Activated T-cell treated with anti-CD3 and anti-CD28 coated beads, Interleukin-2, amount 50 U/mL, for 1 hour (primary cell): ENCODE measurements at regions not wholly inside any gene's neighbourhood (a gene's known extent, or its start where the extent isn't known, plus 50 kb on each side); places are given as distances from the start of the nearest gene placed in this dataset.

ENCODE experiments used
- DNase-seq: peaks from one replicate; pipeline ENCODE4 v3.0.0-alpha.2; 2020

DNA sequence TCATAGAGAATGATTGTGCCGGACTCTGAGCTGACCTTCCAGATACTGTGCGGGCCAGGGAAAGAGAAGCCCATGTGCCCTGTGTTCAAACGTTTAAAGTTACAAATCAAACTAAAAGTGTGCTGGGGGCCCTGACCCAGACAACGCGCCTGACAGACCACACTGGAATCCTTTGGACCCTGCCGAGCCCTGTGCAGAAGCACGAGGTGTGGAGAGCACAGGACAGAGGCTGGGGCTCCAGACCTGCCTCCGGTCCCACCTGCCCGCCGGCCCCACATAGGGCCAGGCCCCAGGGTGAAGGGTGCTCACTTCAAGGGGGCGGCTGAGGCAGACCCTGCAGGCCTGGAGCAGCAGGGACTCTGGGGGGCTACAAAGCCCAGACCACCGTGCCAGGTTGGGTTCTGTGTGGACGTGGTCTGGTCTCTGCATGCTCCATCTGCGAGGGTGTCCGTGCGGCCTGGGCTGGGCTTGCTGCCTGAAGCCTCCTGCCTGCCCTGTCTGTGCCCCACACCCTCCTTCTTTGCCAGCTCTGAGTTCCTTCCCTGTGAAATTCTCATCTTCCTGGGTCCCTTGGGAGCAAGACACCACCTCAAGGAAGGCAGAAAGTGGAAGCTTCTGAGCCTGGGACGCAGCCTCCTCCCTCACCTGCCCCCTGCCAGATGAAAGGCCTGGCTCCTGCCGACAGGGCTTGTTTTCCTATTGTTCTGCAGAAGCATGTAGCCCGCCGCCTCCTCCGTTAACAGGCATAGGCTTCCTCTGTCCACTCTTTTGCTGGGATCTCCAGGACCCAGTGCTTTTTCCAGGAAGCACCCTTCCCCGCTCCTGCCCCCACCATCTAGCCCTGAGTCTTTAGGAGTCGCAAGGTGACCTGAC lies 186.2 kb downstream of the ERMARD start:
- no peak for DNase-seq

- DNase-seq = no peak
These were observed 185.0 kb downstream of the ERMARD start for GRCh38 chr6:169936355-169936975.

DNA sequence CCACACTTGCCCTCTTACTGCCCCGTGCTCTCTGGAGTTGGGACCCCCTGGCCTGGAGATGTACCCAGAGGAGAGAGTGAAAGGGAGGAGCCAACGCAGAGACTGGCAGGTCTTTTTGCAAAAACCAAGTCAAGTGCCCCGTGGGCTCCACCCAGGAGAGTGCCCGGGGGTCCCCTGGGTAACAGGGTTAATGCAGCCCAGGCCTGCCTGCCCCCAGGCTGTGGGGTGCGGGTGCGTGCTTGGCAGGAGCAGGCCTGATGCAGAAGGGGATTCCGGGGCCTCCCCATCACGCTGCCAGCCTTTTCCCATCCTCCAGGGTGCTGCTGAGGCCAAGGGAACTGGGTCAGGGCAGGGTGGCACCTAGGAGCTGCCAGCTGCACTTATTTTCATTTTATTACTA lies 184.4 kb downstream of the ERMARD start:
- DNase-seq = no peak

DNA sequence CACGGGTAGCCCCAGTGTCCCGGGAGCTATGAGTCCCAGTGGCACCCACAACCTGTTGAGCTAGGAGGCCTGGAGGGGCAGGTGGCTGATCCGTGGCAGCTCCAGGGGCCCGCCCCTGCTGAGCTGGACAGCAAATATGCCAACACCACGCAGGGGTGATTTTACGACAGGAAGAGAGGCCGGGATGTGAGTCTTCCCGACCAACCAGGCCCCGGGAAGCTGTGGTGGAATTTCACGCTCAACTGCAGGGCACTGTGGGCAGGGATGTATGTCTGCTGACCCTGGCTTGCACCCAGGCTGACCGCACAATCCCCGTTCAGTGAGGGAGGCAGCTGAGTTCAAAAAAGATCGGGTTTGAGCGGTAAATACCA lies 183.9 kb downstream of the ERMARD start:
- DNase-seq = no peak

GRCh38 chr6:169934699-169935347 lies 183.4 kb downstream of the ERMARD start:
- DNase-seq = no peak

- no peak for DNase-seq
These were observed 182.6 kb downstream of the ERMARD start for GRCh38 chr6:169933839-169934698.

DNA sequence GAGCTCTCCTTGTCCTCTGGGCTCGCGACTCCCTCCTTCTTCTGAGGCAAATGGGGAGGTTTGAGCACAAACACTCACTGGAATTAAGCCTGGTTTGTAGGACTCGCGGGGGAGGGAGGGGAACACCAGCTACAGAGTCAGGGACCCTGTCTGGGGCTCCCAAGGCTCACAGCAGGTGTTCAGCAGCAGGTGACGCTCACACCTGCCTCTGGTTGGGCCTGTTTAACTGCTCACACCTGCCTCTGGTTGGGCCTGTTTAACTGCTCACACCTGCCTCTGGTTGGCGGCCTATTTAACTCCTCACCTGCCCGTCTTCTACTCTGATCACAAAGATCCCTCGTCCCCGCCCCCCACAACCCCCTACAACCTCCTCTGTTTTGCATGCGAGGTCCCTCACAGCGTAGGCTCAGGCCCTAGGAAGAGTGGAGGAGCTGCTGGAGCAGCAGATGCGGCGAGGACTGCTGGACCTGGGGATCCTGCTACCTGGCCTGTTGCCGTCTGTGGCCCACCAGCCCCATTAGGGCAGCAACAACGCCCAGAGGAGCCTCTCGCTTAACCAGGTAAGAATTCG lies 181.9 kb downstream of the ERMARD start:
- no peak for DNase-seq

DNA sequence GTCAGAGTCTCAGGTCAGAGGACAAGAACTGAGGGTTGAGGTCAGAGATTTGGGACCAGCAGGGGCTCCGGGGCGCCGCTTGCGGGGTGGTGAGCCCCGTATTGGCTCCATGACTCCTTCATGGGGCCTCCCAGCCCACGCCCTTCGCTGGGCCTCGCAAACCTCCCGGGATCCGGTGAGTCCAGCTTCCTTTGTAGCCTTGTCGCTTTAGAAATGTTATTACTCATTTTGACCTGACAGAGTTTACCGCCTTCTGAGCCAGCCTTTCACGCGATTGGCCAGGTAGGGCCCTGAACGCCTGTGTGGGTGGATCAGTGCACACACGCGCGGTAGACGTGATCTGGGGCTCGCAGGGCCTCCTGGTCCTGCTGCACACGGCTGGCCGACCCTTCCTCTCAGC lies 181.1 kb downstream of the ERMARD start:
- DNase-seq = no peak

- no peak for DNase-seq
These were observed 179.8 kb downstream of the ERMARD start for GRCh38 chr6:169931261-169931660.

DNA sequence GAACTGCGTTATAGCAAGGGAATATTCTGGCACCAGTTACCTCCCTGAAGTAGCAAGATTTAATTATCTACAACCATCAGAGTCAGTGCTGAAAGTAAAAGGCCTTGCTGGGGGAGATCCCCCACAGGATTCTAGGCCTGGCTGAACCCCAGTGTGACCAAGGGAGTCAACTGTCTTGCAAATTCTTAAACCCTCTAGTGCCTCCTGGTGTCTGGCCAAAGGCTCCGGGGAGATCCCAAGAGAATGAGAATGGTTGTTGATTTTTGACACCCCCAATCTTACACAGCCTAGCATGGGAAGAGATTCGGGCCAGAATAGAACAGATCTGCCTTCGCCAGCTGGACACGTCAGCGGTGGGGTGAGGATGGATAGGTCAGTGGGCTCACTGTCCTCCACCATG lies 179.4 kb downstream of the ERMARD start:
- no peak for DNase-seq

- no peak for DNase-seq
These were observed 176.3 kb downstream of the ERMARD start for GRCh38 chr6:169927711-169928110.

DNA sequence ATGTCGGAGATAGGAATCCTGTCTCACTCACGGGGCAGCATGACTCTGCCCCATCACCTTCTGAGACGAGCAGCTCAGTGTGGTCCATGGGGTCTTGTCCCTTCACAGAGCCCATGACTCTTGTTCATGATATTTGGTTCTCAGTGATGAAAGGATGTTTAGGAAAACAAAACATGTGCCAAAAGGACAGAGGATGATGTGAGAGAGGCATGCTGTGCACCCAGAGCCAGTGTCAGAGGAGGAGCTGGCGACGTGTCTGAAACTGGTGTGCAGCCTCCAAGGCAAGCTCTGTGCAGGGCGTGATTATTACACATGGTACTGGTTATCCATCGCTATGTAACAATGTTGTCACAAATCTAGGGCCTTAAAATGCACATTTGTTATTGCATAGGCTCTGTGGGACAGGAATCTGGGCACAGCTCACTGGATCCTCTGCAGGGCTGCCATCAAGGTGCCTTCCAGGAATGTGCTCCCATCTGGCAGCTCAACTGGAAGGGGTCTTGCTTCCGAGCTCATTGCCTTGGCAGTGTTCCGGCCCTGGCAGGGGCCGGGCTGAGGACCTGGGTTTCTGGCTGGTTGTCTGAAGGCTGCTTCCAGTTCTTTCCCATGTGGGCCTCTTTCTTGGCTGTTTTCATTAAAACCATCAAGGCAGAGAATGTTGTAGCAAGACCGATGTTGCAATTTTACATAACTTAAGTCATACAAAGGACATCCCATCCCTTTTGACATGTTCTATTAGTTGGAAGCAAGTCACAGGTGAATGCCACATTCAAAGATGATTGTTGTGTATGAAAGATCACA lies 175.4 kb downstream of the ERMARD start:
- no peak for DNase-seq

DNA sequence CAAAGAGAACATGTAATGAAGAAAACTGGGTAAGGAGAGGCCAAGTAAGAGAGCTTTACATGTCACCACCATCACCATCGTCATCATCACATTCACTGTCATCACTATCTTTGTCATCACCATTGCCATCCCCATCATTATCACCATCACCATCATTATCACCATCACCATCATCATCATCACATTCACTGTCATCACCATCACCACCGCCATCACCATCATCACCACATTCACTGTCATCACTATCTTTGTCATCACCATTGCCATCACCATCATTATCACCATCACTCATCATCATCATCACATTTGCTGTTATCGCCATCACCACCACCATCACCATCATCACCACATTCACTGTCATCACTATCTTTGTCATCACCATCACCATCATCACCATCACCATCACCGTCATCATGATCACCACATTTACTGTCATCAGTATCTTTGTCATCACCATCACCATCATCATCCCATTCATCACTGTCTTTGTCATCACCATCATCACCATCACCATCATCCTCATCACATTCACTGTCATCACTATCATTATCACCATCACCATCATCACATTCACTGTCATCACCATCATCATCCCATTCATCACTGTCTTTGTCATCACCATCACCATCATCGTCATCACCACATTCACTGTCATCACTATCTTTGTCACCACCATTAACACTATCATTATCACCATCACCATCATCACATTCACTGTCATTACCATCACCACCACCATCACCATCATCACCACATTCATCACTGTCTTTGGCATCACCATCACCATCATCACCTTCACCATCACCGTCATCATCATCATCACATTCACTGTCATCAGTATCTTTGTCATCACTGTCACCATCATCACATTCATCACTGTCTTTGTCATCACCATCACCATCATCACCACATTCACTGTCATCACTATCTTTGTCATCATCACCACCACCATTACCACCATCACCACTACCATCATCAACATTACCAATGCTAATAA lies 172.3 kb downstream of the ERMARD start:
- DNase-seq = no peak

DNA sequence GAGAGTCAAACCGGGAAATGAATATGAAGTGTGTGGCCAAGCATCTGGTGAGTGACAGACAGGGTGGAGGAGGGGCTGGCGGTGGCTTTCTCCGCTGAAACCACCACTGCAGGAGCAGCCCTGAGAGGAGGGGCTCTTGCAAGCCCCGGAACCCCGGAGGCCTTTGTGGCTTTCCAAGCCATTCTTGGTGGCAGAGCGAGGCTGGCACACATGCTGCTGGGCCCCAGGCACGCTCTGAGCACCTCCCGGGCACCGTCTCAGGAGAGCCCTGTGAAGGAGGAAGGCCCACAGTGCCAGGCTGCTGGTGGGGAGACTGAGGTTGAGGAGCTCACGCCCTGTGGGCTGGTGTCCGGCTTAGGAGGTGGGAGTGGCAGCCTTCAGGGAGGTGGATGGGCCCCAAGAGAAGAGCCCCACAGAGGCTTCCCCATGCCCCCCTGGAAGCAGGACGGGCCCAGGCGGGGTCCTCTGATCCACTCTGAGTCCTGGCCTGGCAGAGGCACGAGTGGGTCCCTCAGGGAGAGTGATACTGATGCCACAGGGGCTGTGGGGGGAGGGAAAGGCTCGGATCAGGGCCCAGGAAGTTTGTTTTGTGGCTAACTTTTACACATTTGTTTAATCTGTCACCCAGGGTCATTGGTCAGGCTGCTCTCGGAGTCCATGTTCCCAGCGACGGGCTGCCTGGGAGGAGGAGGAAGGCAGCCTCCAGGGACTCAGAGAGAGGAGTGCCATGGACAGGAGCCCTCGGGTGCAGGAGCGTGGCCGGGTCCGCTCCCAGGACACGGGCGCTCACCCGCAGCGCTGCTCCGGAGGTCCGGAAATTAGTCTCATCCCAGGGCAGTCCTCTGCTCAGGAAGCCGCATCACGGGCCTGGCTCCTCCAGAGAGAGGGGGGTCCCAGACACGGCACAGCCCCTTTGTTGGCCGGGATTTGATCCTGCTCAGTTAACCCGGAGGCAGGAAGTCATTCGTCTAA lies 170.7 kb downstream of the ERMARD start:
- no peak for DNase-seq

GRCh38 chr6:169921217-169921616 lies 169.8 kb downstream of the ERMARD start:
- DNase-seq = no peak

DNA sequence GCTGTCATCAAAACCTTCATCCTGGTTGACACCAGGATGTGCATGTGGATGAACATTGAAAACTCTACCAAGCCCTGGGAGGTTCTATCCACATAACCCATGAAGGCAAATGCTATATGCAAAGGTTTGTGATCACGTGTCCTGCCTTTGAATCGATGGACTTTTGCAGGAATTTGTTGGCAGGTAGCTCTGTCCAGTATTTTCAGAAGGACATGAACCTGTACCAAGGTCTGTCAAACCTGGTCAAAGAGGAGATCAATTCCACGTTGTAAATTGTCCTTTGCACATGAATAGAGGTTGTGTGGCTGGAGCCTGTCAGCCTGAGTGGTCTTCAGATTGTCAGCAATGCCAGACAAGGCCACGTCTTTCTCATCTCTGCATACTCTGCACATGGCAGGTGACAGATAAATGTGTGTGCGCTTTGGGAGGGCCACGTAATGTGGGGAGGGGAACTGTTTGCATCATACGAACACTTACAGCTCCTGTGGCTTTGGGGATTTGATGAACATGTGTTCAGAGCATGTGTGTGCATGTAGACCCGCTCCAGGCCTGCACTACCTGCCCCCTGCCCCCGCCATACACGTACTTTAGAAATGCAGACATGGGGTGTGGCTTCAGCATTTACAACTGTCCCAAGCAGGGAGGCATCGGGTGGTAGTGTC lies 169.1 kb downstream of the ERMARD start:
- no peak for DNase-seq

DNA sequence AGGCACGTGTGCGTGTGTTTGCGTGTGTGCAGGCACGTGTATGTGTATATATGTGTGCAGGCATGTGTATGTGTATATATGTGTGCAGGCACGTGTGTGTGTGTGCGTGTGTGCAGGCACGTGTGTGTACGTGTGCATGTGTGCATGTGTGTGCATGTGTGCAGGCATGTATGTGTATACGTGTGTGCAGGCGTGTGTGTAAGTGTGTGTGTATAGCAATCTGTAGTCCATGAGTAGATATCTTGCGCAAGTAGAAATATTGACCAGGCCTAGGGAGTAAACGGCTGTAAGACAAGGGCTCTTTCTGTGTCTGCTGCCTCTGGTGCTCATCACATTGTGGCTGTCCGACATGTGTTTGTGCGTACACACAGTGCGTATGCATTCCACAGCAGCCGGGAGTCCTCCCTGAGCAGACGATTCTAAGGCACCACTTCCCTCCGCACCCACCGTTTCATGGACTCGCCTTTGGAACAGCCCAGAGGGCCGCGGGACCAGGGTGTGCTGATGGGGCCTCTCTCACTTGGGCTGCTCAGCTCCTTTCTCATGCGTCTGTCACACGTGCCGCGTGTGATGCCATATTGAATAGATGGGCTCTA lies 167.6 kb downstream of the ERMARD start:
- DNase-seq = no peak

GRCh38 chr6:169918239-169918953 lies 167.0 kb downstream of the ERMARD start:
- no peak for DNase-seq
